ENCODE measurements at regions not wholly inside any gene's neighbourhood (a gene's known extent, or its start where the extent isn't known, plus 50 kb on each side); places are given as distances from the start of the nearest gene placed in this dataset.

DNA sequence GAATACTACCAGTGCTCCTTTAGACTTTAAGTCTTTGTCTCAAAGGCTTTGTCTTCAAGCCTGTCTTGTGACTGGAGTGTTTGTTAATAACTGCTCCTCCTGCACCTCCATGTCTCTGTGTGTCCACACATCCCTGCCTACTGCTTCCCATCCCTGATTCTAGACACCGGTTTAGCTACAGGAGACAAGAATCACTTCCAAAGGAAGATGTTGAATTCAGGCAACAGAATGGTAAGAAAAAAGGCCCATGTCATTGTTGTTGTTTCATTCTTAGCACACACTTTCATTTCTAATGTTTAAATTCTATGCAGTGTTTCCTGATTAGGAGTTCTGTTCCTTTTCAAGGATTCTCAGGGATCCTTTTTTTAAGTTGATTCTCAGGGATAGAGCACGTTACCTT is 293.6 kb upstream of the STXBP5 start:
- no peak overlapping the region for H3K27ac ChIP-seq (ENCODE audit: low read depth in 1 of 2, low read length in 2 of 2)
- TF ChIP-seq, protein P1, sequence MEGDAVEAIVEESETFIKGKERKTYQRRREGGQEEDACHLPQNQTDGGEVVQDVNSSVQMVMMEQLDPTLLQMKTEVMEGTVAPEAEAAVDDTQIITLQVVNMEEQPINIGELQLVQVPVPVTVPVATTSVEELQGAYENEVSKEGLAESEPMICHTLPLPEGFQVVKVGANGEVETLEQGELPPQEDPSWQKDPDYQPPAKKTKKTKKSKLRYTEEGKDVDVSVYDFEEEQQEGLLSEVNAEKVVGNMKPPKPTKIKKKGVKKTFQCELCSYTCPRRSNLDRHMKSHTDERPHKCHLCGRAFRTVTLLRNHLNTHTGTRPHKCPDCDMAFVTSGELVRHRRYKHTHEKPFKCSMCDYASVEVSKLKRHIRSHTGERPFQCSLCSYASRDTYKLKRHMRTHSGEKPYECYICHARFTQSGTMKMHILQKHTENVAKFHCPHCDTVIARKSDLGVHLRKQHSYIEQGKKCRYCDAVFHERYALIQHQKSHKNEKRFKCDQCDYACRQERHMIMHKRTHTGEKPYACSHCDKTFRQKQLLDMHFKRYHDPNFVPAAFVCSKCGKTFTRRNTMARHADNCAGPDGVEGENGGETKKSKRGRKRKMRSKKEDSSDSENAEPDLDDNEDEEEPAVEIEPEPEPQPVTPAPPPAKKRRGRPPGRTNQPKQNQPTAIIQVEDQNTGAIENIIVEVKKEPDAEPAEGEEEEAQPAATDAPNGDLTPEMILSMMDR (IDR thresholded peaks at IDR 0.05) = no peak
- no peaks in the 10 kb centered on the region for H4K20me1 ChIP-seq (ENCODE audit: insufficient read depth, low read length)
- H3K9ac ChIP-seq (ENCODE audit: insufficient read depth, low read length, poor library complexity, severe bottlenecking) = no peak overlapping the region
- no peaks in the 10 kb centered on the region for H3K9me3 ChIP-seq (replicated peaks in 1 of 2; ENCODE audit: control insufficient read depth in 1 of 2, insufficient read depth in 1 of 2, low read length in 2 of 2)
- intact Hi-C loops (cut with micrococcal nuclease) = loop anchor here (5.0 kb wide), 3 partner anchors 33 to 292 kb away; partner anchors contain the start of gene STXBP5 (in 1 of the 2)
- H3K27me3 Mint-ChIP-seq (ENCODE audit: low read depth in 3 of 3) = peaks cover 2% of the 10 kb centered on the region in 3 donors
- WGBS (ENCODE audit: insufficient coverage) = no CpG with 5 or more reads among the region's 2 CpGs
- no peak overlapping the region for H3K4me2 ChIP-seq (replicated peaks; ENCODE audit: extremely low read depth, low read length, poor library complexity, severe bottlenecking)
- H3K4me1 Mint-ChIP-seq = peaks cover 39% of the 10 kb centered on the region
- no peak for DNase-seq
- no peaks in the 10 kb centered on the region for H3K27me3 ChIP-seq (ENCODE audit: control insufficient read depth in 2 of 2, insufficient read depth in 2 of 2, low read length in 2 of 2)
- H3K36me3 Mint-ChIP-seq = peaks cover 0 to 2% of the 10 kb centered on the region in 2 donors
- H2AFZ ChIP-seq (ENCODE audit: insufficient read depth, low read depth, low read length, poor library complexity, severe bottlenecking) = no peak overlapping the region
- H3K9me3 Mint-ChIP-seq = peaks cover 0 to 2% (median 0%) of the 10 kb centered on the region in 7 donors
- H3K4me3 ChIP-seq (replicated peaks in 1 of 3; ENCODE audit: low read depth in 2 of 3, low read length in 3 of 3) = no peak overlapping the region
- no peak overlapping the region for H3K27ac Mint-ChIP-seq
- H3K36me3 ChIP-seq (replicated peaks in 1 of 2; ENCODE audit: control insufficient read depth in 1 of 2, insufficient read depth in 2 of 2, low read length in 2 of 2) = no peaks in the 10 kb centered on the region
- H3K79me2 ChIP-seq (ENCODE audit: insufficient read depth, low read length) = no peaks in the 10 kb centered on the region
- H3K4me3 Mint-ChIP-seq = no peak overlapping the region
- H3K4me1 ChIP-seq (ENCODE audit: control insufficient read depth in 1 of 2, insufficient read depth in 2 of 2, low read length in 2 of 2) = peaks cover 32 to 33% of the 10 kb centered on the region in 2 donors

DNA sequence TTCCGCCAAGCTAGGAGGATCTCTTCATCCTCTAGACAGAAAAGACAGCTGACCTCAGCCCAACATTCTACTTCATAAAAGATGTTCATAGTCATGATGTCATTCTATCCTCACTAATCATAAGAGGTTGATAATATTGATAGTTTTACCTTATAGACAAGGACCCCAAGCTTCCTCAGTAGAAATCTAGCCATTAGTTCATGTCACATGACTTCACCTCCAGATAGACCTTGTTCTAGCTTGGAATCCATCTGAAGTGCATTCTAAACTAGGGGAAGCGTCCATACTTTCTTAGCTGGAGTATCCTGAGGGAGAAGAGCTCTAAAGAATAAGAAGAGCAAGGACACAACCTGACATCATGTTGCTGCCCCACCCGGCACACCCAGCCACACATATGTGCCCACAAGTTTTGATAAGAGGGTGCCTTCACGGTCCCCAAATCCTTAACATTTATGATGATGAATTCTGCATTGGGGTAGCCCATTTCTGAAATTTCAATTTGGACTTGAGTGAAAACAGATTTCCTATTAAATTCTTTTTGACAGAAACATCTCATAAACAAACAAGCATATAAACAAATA is 292.5 kb upstream of the STXBP5 start:
- H3K9me3 Mint-ChIP-seq = peaks cover 0 to 5% (median 0%) of the 10 kb centered on the region in 7 donors
- TF ChIP-seq, protein P1 (IDR thresholded peaks at IDR 0.05) = no peak
- no peak overlapping the region for H3K27ac ChIP-seq (ENCODE audit: low read depth in 1 of 2, low read length in 2 of 2)
- no peak for DNase-seq
- H4K20me1 ChIP-seq (ENCODE audit: insufficient read depth, low read length) = no peaks in the 10 kb centered on the region
- no CpG with 5 or more reads among the region's 4 CpGs for WGBS (ENCODE audit: insufficient coverage)
- peaks cover 0 to 2% of the 10 kb centered on the region in 2 donors for H3K36me3 Mint-ChIP-seq
- no peaks in the 10 kb centered on the region for H3K79me2 ChIP-seq (ENCODE audit: insufficient read depth, low read length)
- peaks cover 2 to 9% (median 2%) of the 10 kb centered on the region in 3 donors for H3K27me3 Mint-ChIP-seq (ENCODE audit: low read depth in 3 of 3)
- H3K9ac ChIP-seq (ENCODE audit: insufficient read depth, low read length, poor library complexity, severe bottlenecking) = no peak overlapping the region
- no peak overlapping the region for H2AFZ ChIP-seq (ENCODE audit: insufficient read depth, low read depth, low read length, poor library complexity, severe bottlenecking)
- no peaks in the 10 kb centered on the region for H3K27me3 ChIP-seq (ENCODE audit: control insufficient read depth in 2 of 2, insufficient read depth in 2 of 2, low read length in 2 of 2)
- H3K27ac Mint-ChIP-seq = no peak overlapping the region
- no peak overlapping the region for H3K4me2 ChIP-seq (replicated peaks; ENCODE audit: extremely low read depth, low read length, poor library complexity, severe bottlenecking)
- peaks cover 39 to 45% of the 10 kb centered on the region in 2 donors for H3K4me1 ChIP-seq (ENCODE audit: control insufficient read depth in 1 of 2, insufficient read depth in 2 of 2, low read length in 2 of 2)
- intact Hi-C loops (cut with micrococcal nuclease) = loop anchor here (5.0 kb wide), 3 partner anchors 34 to 291 kb away; partner anchors contain the start of gene STXBP5 (in 1 of the 2)
- no peak overlapping the region for H3K4me3 Mint-ChIP-seq
- no peaks in the 10 kb centered on the region for H3K9me3 ChIP-seq (replicated peaks in 1 of 2; ENCODE audit: control insufficient read depth in 1 of 2, insufficient read depth in 1 of 2, low read length in 2 of 2)
- H3K4me1 Mint-ChIP-seq = peaks cover 50% of the 10 kb centered on the region
- no peak overlapping the region for H3K4me3 ChIP-seq (replicated peaks in 1 of 3; ENCODE audit: low read depth in 2 of 3, low read length in 3 of 3)
- no peaks in the 10 kb centered on the region for H3K36me3 ChIP-seq (replicated peaks in 1 of 2; ENCODE audit: control insufficient read depth in 1 of 2, insufficient read depth in 2 of 2, low read length in 2 of 2)
